NB4 (cell line): ENCODE measurements at regions not wholly inside any gene's neighbourhood (a gene's known extent, or its start where the extent isn't known, plus 50 kb on each side); places are given as distances from the start of the nearest gene placed in this dataset.

Source experiments
- CTCF ChIP-seq: IDR thresholded peaks from one replicate; pipeline ENCODE4 v1.5.1; 2012; ENCODE audit warnings: low read depth, low read length
- MAX ChIP-seq: IDR thresholded peaks from 2 replicates; pipeline ENCODE4 v1.6.1; 2011; ENCODE audit warnings: low read depth, low read length
- POLR2A ChIP-seq: IDR thresholded peaks from 2 replicates; pipeline ENCODE4 v1.6.1; 2011; ENCODE audit warnings: mild to moderate bottlenecking; ENCODE audit not compliant: insufficient read length; ENCODE audit errors: extremely low read depth

- TF ChIP-seq CTCF: no peak
- no peak for TF ChIP-seq MAX
- no peak for TF ChIP-seq POLR2A
Observed at GRCh38 chr13:54484166-54484565, 1455.6 kb downstream of the OLFM4 start.
